Fibroblast of lung (primary cell): ENCODE measurements at regions not wholly inside any gene's neighbourhood (a gene's known extent, or its start where the extent isn't known, plus 50 kb on each side); places are given as distances from the start of the nearest gene placed in this dataset.

Source experiments
- DNase-seq, 2 donors: peaks; one replicate each; pipeline versions ENCODE4 v3.0.0 to v3.0.0-alpha.2; 2010; ENCODE audit warnings: low read depth in 2 of 2
- H2AFZ ChIP-seq: 2 replicates; pipeline ENCODE4 v1.5.1; 2012; ENCODE audit warnings: low read length, control low read depth, inconsistent platforms
- H3K27ac ChIP-seq: 2 replicates; pipeline ENCODE4 v1.5.1; 2011; ENCODE audit warnings: low read length, control low read depth; ENCODE audit not compliant: insufficient read depth
- H3K27me3 ChIP-seq: 2 replicates; pipeline ENCODE4 v1.5.1; 2011; ENCODE audit warnings: mild to moderate bottlenecking, low read length; ENCODE audit not compliant: control insufficient read depth, insufficient read depth
- H3K36me3 ChIP-seq: 2 replicates; pipeline ENCODE4 v1.5.1; 2011; ENCODE audit warnings: low read length; ENCODE audit not compliant: control insufficient read depth, insufficient read depth
- H3K4me1 ChIP-seq: 2 replicates; pipeline ENCODE4 v1.5.1; 2011; ENCODE audit warnings: low read length; ENCODE audit not compliant: control insufficient read depth, insufficient read depth; ENCODE audit errors: extremely low read depth
- H3K4me2 ChIP-seq: 2 replicates; pipeline ENCODE4 v1.5.1; 2011; ENCODE audit warnings: low read length, control low read depth; ENCODE audit not compliant: insufficient read depth; ENCODE audit errors: extremely low read depth
- H3K4me3 ChIP-seq, 4 experiments: fragments of 200-600 bp in 1 of 4; sonication (generic) in 1 of 4; replicated peaks in 1 of 4; 2 replicates each; pipeline ENCODE4 v1.5.1; 2011 to 2016; ENCODE audit warnings: low read length in 4 of 4, low read depth in 3 of 4, mild to moderate bottlenecking in 3 of 4, control low read depth in 2 of 4, inconsistent platforms in 1 of 4, mixed read lengths in 1 of 4; ENCODE audit not compliant: insufficient read depth in 1 of 4; ENCODE audit errors: control extremely low read depth in 1 of 4
- H3K79me2 ChIP-seq: 2 replicates; pipeline ENCODE4 v1.5.1; 2012; ENCODE audit warnings: mild to moderate bottlenecking, low read length, inconsistent platforms; ENCODE audit not compliant: control insufficient read depth, insufficient read depth
- H3K9ac ChIP-seq: 2 replicates; pipeline ENCODE4 v1.5.1; 2011; ENCODE audit warnings: mild to moderate bottlenecking, low read length, control low read depth; ENCODE audit not compliant: insufficient read depth
- H3K9me3 ChIP-seq: 2 replicates; pipeline ENCODE4 v1.5.1; 2012; ENCODE audit warnings: low read depth, low read length; ENCODE audit not compliant: control insufficient read depth, insufficient read depth
- H4K20me1 ChIP-seq: 2 replicates; pipeline ENCODE4 v1.5.1; 2011; ENCODE audit warnings: low read length; ENCODE audit not compliant: control insufficient read depth, insufficient read depth; ENCODE audit errors: extremely low read depth
- EZH2 ChIP-seq: IDR thresholded peaks from 2 replicates; pipeline ENCODE4 v1.5.1; 2012; ENCODE audit warnings: low read length, control low read depth, mild to moderate bottlenecking; ENCODE audit errors: missing control alignments
- TF ChIP-seq, protein P1 (sequence below), 2 donors: IDR thresholded peaks in 1 of 2; conservative IDR thresholded peaks in 1 of 2; 1 replicate in 1 of 2; 2 replicates in 1 of 2; pipeline ENCODE4 v1.5.1; 2011 to 2012; ENCODE audit warnings: low read length in 2 of 2, control low read depth in 1 of 2, inconsistent platforms in 1 of 2, low read depth in 1 of 2, mild to moderate bottlenecking in 1 of 2

DNA sequence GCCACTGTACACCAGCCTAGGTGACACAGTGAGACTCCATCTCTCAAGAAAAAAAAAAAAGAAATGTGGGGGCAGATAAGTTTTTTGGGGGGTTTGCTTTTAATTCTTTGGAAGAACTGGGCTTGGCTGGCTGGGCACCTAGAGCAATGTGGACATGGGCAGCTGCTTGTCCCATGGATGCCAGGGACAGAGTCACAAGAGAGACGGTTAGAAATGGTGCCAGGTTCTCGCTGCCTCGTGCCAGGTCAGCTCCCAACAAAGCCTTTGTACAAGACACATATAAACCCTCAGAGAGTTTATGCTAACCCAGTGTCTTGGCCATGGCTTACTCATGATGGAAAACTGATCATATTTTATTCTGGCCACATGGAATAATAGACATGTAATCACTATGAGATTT lies 76.2 kb upstream of the ESR1 start:
- Histone ChIP-seq H3K4me1 (no peaks in the 10 kb centered on the region), H3K4me2 (no peak overlapping the region), H3K27me3 (no peaks in the 10 kb centered on the region), H3K4me3 (no peak overlapping the region), H3K36me3 (no peaks in the 10 kb centered on the region), H2AFZ (no peak overlapping the region), H4K20me1 (no peaks in the 10 kb centered on the region), H3K79me2 (no peaks in the 10 kb centered on the region), H3K9ac (no peak overlapping the region), H3K27ac (no peak overlapping the region), H3K9me3 (no peaks in the 10 kb centered on the region)
- no peak for DNase-seq
- TF ChIP-seq EZH2, result no peak
- TF ChIP-seq, protein P1, sequence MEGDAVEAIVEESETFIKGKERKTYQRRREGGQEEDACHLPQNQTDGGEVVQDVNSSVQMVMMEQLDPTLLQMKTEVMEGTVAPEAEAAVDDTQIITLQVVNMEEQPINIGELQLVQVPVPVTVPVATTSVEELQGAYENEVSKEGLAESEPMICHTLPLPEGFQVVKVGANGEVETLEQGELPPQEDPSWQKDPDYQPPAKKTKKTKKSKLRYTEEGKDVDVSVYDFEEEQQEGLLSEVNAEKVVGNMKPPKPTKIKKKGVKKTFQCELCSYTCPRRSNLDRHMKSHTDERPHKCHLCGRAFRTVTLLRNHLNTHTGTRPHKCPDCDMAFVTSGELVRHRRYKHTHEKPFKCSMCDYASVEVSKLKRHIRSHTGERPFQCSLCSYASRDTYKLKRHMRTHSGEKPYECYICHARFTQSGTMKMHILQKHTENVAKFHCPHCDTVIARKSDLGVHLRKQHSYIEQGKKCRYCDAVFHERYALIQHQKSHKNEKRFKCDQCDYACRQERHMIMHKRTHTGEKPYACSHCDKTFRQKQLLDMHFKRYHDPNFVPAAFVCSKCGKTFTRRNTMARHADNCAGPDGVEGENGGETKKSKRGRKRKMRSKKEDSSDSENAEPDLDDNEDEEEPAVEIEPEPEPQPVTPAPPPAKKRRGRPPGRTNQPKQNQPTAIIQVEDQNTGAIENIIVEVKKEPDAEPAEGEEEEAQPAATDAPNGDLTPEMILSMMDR (conservative IDR thresholded peaks at IDR 0.05 in 1 of 2, IDR thresholded peaks at IDR 0.05 in 1 of 2; ENCODE audit: low read depth in 1 of 2, low read length in 2 of 2), result no peak

DNA sequence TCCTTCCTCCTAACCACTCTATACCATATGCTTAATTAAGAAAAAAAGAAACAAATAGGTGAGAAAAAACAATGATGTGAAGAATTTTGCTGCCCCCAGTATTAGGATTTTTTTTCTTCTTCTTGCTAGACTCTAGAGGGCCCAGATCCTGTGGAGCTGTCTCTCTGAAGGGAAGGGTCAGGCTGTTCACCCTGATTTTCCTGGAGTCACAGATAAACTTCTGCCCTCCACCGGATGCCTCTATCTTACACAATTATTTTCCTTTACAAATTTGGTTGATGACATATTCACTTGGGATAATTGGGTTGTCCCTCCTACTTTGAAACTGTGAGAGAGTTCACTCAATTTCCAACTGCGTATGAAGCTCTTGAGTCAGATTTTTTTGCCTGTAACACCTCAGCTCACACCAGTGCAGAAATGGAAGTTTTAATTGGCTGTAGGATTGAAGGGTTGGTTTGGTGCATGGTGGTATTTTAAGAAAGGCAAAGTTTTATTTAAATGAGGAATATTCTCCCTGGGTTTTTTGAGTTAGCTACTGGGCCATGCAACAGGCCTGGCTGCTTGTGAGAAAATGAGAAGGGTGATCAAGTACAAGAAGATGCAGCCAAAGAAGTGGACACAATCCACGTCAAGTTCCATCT lies 73.7 kb upstream of the ESR1 start:
- no peaks in the 10 kb centered on the region for H4K20me1 ChIP-seq
- TF ChIP-seq EZH2, result no peak
- TF ChIP-seq, protein P1 (conservative IDR thresholded peaks at IDR 0.05 in 1 of 2, IDR thresholded peaks at IDR 0.05 in 1 of 2; ENCODE audit: low read depth in 1 of 2, low read length in 2 of 2), result no peak
- H2AFZ ChIP-seq, result no peak overlapping the region
- no peaks in the 10 kb centered on the region for H3K27me3 ChIP-seq
- no peak overlapping the region for H3K4me3 ChIP-seq
- DNase-seq, result no peak
- no peaks in the 10 kb centered on the region for H3K79me2 ChIP-seq
- H3K4me2 ChIP-seq, result no peak overlapping the region
- H3K9me3 ChIP-seq, result no peaks in the 10 kb centered on the region
- H3K36me3 ChIP-seq, result no peaks in the 10 kb centered on the region
- H3K27ac ChIP-seq, result no peak overlapping the region
- no peaks in the 10 kb centered on the region for H3K4me1 ChIP-seq
- H3K9ac ChIP-seq, result no peak overlapping the region

DNA sequence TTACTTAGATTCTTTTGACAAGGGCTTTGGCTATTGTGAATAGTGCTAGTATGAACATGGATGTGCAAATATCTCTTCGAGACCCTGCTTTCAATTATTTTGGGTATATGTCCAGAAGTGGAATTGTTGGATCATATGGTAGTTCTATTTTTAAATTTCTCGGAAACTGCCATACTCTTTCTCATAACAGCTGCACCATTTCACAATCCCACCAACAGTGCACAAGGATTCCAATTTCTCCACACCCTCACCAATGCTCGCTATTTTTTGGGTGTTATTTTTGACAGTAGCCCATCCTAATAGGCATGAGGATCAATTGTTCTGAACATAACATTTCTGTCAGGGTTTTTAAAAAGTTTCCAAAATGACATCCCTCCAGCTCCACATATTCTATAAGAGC lies 69.2 kb upstream of the ESR1 start:
- Histone ChIP-seq H3K9ac (no peak overlapping the region), H3K9me3 (no peaks in the 10 kb centered on the region), H3K27ac (no peak overlapping the region), H3K4me3 (no peak overlapping the region), H3K79me2 (no peaks in the 10 kb centered on the region), H3K4me2 (no peak overlapping the region), H3K27me3 (no peaks in the 10 kb centered on the region), H2AFZ (no peak overlapping the region), H3K4me1 (no peaks in the 10 kb centered on the region), H4K20me1 (no peaks in the 10 kb centered on the region), H3K36me3 (no peaks in the 10 kb centered on the region)
- DNase-seq, result no peak
- no peak for TF ChIP-seq EZH2
- TF ChIP-seq, protein P1 (conservative IDR thresholded peaks at IDR 0.05 in 1 of 2, IDR thresholded peaks at IDR 0.05 in 1 of 2; ENCODE audit: low read depth in 1 of 2, low read length in 2 of 2), result no peak
